C4-2B (cell line): ENCODE measurements at regions not wholly inside any gene's neighbourhood (a gene's known extent, or its start where the extent isn't known, plus 50 kb on each side); places are given as distances from the start of the nearest gene placed in this dataset.

Experiments used
- ZFX ChIP-seq: fragments of 450-650 bp; IDR thresholded peaks from 2 replicates; pipeline ENCODE4 v1.6.1; 2017
- TF ChIP-seq, protein P1 (sequence below): fragments of 450-650 bp; conservative IDR thresholded peaks from 2 replicates; pipeline ENCODE4 v1.5.1; 2017; ENCODE audit warnings: mild to moderate bottlenecking

DNA sequence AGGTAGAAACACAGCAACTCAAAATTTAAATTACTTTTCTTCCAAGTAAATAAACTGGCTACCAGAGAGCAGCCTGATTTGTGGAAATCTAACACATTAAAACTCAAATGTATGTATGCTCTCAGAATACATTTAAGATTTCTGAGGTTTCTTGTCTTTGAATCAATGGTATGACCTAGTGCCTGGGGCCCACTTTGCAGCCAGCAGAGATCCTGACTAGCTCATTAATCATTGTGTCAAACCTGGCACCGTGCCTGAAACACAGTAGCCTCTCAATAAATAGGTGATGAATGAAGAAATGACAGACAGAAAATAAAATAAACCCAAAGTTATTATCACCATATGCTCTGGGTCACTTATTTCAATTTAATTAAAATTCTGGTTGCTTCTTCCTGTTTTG, 176.2 kb upstream of the FAT3 start:
- no peak for TF ChIP-seq ZFX
- TF ChIP-seq, protein P1, sequence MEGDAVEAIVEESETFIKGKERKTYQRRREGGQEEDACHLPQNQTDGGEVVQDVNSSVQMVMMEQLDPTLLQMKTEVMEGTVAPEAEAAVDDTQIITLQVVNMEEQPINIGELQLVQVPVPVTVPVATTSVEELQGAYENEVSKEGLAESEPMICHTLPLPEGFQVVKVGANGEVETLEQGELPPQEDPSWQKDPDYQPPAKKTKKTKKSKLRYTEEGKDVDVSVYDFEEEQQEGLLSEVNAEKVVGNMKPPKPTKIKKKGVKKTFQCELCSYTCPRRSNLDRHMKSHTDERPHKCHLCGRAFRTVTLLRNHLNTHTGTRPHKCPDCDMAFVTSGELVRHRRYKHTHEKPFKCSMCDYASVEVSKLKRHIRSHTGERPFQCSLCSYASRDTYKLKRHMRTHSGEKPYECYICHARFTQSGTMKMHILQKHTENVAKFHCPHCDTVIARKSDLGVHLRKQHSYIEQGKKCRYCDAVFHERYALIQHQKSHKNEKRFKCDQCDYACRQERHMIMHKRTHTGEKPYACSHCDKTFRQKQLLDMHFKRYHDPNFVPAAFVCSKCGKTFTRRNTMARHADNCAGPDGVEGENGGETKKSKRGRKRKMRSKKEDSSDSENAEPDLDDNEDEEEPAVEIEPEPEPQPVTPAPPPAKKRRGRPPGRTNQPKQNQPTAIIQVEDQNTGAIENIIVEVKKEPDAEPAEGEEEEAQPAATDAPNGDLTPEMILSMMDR: no peak
